T47D (cell line): ENCODE measurements at regions not wholly inside any gene's neighbourhood (a gene's known extent, or its start where the extent isn't known, plus 50 kb on each side); places are given as distances from the start of the nearest gene placed in this dataset.
"Not testable (repeated sequence)": the region's sequence is repeated elsewhere in the genome, so short reads cannot be mapped to it uniquely, and the experiment has no call there.

Source experiments
- DNase-seq, 2 experiments: peaks; one replicate each; pipeline versions ENCODE4 v3.0.0 to v3.0.0-alpha.2; 2011 to 2012; ENCODE audit warnings: low read depth in 1 of 2, low spot score in 1 of 2
- JUND ChIP-seq: IDR thresholded peaks from 2 replicates; pipeline ENCODE4 v1.6.1; 2012; ENCODE audit warnings: low read depth
- in situ Hi-C: cut with HindIII; loops from 2 replicates; pipeline ENCODE4 v1.10.0; 2016; ENCODE audit warnings: low sequenced_read_pairs, low pct_unique_long_range_greater_than_20kb

GRCh38 chr7:28316489-28316888 is 95.8 kb upstream of the CREB5 start:
- in situ Hi-C loops = no loop called here
- TF ChIP-seq JUND = no peak
- no peak for DNase-seq

- in situ Hi-C loops = no loop called here
- no peak for TF ChIP-seq JUND
Observed at GRCh38 chr7:28318101-28318762, 94.1 kb upstream of the CREB5 start.

GRCh38 chr7:28323833-28324232 is 88.5 kb upstream of the CREB5 start:
- DNase-seq = no peak
- in situ Hi-C loops = no loop called here
- no peak for TF ChIP-seq JUND

More at GRCh38 chr7:28318101-28318762, 94.1 kb upstream of the CREB5 start:
- no peak for DNase-seq

GRCh38 chr7:28328146-28328545 is 84.2 kb upstream of the CREB5 start:
- no peak for DNase-seq
- no peak for TF ChIP-seq JUND
- in situ Hi-C loops = no loop called here

GRCh38 chr7:28328822-28329660 is 83.3 kb upstream of the CREB5 start:
- no peak for TF ChIP-seq JUND
- in situ Hi-C loops = no loop called here
- no peak for DNase-seq

- TF ChIP-seq JUND = no peak
- in situ Hi-C loops = no loop called here
- no peak for DNase-seq
Observed at GRCh38 chr7:28329661-28330363, 82.5 kb upstream of the CREB5 start.

GRCh38 chr7:28330384-28331070 is 81.8 kb upstream of the CREB5 start:
- in situ Hi-C loops = no loop called here
- TF ChIP-seq JUND = no peak
- no peak for DNase-seq

- in situ Hi-C loops = no loop called here
- TF ChIP-seq JUND = no peak
- DNase-seq = no peak
Observed at GRCh38 chr7:28332046-28332445, 80.3 kb upstream of the CREB5 start.

GRCh38 chr7:28333548-28333947 is 78.8 kb upstream of the CREB5 start:
- DNase-seq, in situ Hi-C loops: not testable (repeated sequence)

GRCh38 chr7:28336806-28337205 is 75.5 kb upstream of the CREB5 start:
- in situ Hi-C loops = no loop called here
- no peak for DNase-seq
- no peak for TF ChIP-seq JUND

GRCh38 chr7:28338041-28338440 is 74.3 kb upstream of the CREB5 start:
- no peak for TF ChIP-seq JUND
- in situ Hi-C loops = no loop called here
- DNase-seq = no peak

- in situ Hi-C loops = no loop called here
- DNase-seq = no peak
- no peak for TF ChIP-seq JUND
Observed at GRCh38 chr7:28343462-28343861, 68.9 kb upstream of the CREB5 start.
